ENCODE measurements at regions not wholly inside any gene's neighbourhood (a gene's known extent, or its start where the extent isn't known, plus 50 kb on each side); places are given as distances from the start of the nearest gene placed in this dataset.

GRCh38 chr4:138665851-138666250 is 349.7 kb upstream of the NOCT start:
- DNase-seq (ENCODE audit: low read depth, low spot score) = no peak

GRCh38 chr4:138663883-138664282 is 351.7 kb upstream of the NOCT start:
- DNase-seq (ENCODE audit: low read depth, low spot score) = no peak

GRCh38 chr4:138659812-138660316 is 355.7 kb upstream of the NOCT start:
- no peak for DNase-seq (ENCODE audit: low read depth, low spot score)

GRCh38 chr4:138659037-138659811 is 356.4 kb upstream of the NOCT start:
- DNase-seq (ENCODE audit: low read depth, low spot score) = no peak

- DNase-seq (ENCODE audit: low read depth, low spot score) = no peak
These were observed 357.1 kb upstream of the NOCT start for GRCh38 chr4:138658518-138658917.

GRCh38 chr4:138656990-138657389 is 358.6 kb upstream of the NOCT start:
- DNase-seq (ENCODE audit: low read depth, low spot score) = no peak

GRCh38 chr4:138655985-138656384 is 359.6 kb upstream of the NOCT start:
- no peak for DNase-seq (ENCODE audit: low read depth, low spot score)

GRCh38 chr4:138655286-138655685 is 360.3 kb upstream of the NOCT start:
- DNase-seq (ENCODE audit: low read depth, low spot score) = no peak

GRCh38 chr4:138650929-138651448 is 364.6 kb upstream of the NOCT start:
- DNase-seq (ENCODE audit: low read depth, low spot score) = no peak

- DNase-seq (ENCODE audit: low read depth, low spot score) = no peak
These were observed 365.1 kb upstream of the NOCT start for GRCh38 chr4:138650495-138650894.

GRCh38 chr4:138647433-138647832 is 368.1 kb upstream of the NOCT start:
- no peak for DNase-seq (ENCODE audit: low read depth, low spot score)

- DNase-seq (ENCODE audit: low read depth, low spot score) = no peak
These were observed 369.2 kb upstream of the NOCT start for GRCh38 chr4:138646383-138646782.

GRCh38 chr4:138645289-138645688 is 370.3 kb upstream of the NOCT start:
- DNase-seq (ENCODE audit: low read depth, low spot score) = no peak

GRCh38 chr4:138644322-138644721 is 371.3 kb upstream of the NOCT start:
- no peak for DNase-seq (ENCODE audit: low read depth, low spot score)

GRCh38 chr4:138643827-138644226 is 371.8 kb upstream of the NOCT start:
- DNase-seq (ENCODE audit: low read depth, low spot score) = no peak

GRCh38 chr4:138639018-138639741 is 376.4 kb upstream of the NOCT start:
- DNase-seq (ENCODE audit: low read depth, low spot score) = no peak

GRCh38 chr4:138636781-138637180 is 378.8 kb upstream of the NOCT start:
- DNase-seq (ENCODE audit: low read depth, low spot score) = no peak

- DNase-seq (ENCODE audit: low read depth, low spot score) = no peak
These were observed 380.7 kb upstream of the NOCT start for GRCh38 chr4:138634915-138635314.

- no peak for DNase-seq (ENCODE audit: low read depth, low spot score)
These were observed 382.0 kb upstream of the NOCT start for GRCh38 chr4:138633580-138633904.

GRCh38 chr4:138632856-138633579 is 382.6 kb upstream of the NOCT start:
- DNase-seq (ENCODE audit: low read depth, low spot score) = no peak

- no peak for DNase-seq (ENCODE audit: low read depth, low spot score)
These were observed 384.9 kb upstream of the NOCT start for GRCh38 chr4:138630666-138631065.

GRCh38 chr4:138629669-138630068 is 385.9 kb upstream of the NOCT start:
- no peak for DNase-seq (ENCODE audit: low read depth, low spot score)
